SK-N-SH treated with all-trans-retinoic acid at 6 μM for 48 hours (cell line): ENCODE measurements at regions not wholly inside any gene's neighbourhood (a gene's known extent, or its start where the extent isn't known, plus 50 kb on each side); places are given as distances from the start of the nearest gene placed in this dataset.

Experiments used
- ARNTL ChIP-seq: fragments of 450-650 bp; formaldehyde crosslinking; IDR thresholded peaks from 2 replicates; pipeline ENCODE4 v1.5.0; 2020; ENCODE audit warnings: low read depth, mild to moderate bottlenecking, moderate library complexity, borderline replicate concordance
- BACH2 ChIP-seq: fragments of 250-450 bp; sonication (Bioruptor Pico); IDR thresholded peaks from 2 replicates; pipeline ENCODE4 v1.9.0; 2021; ENCODE audit warnings: mild to moderate bottlenecking, borderline replicate concordance
- ISL1 ChIP-seq: fragments of 250-450 bp; sonication (Bioruptor Pico); IDR thresholded peaks from 2 replicates; pipeline ENCODE4 v2.1.2; 2022; ENCODE audit warnings: mild to moderate bottlenecking, moderate library complexity
- PPARA ChIP-seq: fragments of 250-450 bp; sonication (Bioruptor Pico); IDR thresholded peaks from 2 replicates; pipeline ENCODE4 v1.5.0; 2020; ENCODE audit warnings: mild to moderate bottlenecking, borderline replicate concordance
- RARB ChIP-seq: fragments of 250-450 bp; sonication (Bioruptor Pico); IDR thresholded peaks from 2 replicates; pipeline ENCODE4 v1.8.0; 2021; ENCODE audit warnings: mild to moderate bottlenecking, moderate library complexity
- TCF4 ChIP-seq: fragments of 250-450 bp; sonication (Bioruptor Pico); IDR thresholded peaks from 2 replicates; pipeline ENCODE4 v1.8.0; 2021; ENCODE audit warnings: mild to moderate bottlenecking, moderate library complexity, borderline replicate concordance
- TOX ChIP-seq: fragments of 250-450 bp; sonication (Bioruptor Pico); IDR thresholded peaks from 2 replicates; pipeline ENCODE4 v1.8.0; 2021; ENCODE audit warnings: mild to moderate bottlenecking, moderate library complexity, borderline replicate concordance
- ZC3H10 ChIP-seq: fragments of 250-450 bp; sonication (Bioruptor Pico); IDR thresholded peaks from 2 replicates; pipeline ENCODE4 v1.5.1; 2021; ENCODE audit warnings: mild to moderate bottlenecking, moderate library complexity
- ZFP3 ChIP-seq: fragments of 250-450 bp; sonication (Bioruptor Pico); IDR thresholded peaks from 2 replicates; pipeline ENCODE4 v1.5.0; 2020; ENCODE audit warnings: mild to moderate bottlenecking, moderate library complexity
- ZNF70 ChIP-seq: fragments of 450-650 bp; formaldehyde crosslinking; IDR thresholded peaks from 2 replicates; pipeline ENCODE4 v1.5.0; 2020; ENCODE audit warnings: mild to moderate bottlenecking, moderate library complexity
- TF ChIP-seq, protein P1 (sequence below): fragments of 250-450 bp; sonication (Bioruptor Pico); IDR thresholded peaks from 2 replicates; pipeline ENCODE4 v1.5.0; 2020; ENCODE audit warnings: mild to moderate bottlenecking, moderate library complexity
- TF ChIP-seq, protein P2 (sequence below): fragments of 250-450 bp; sonication (Bioruptor Pico); IDR thresholded peaks from 2 replicates; pipeline ENCODE4 v1.5.1; 2021; ENCODE audit warnings: mild to moderate bottlenecking, moderate library complexity
- TF ChIP-seq, protein P3 (sequence below): fragments of 250-450 bp; sonication (Bioruptor Pico); IDR thresholded peaks from 2 replicates; pipeline ENCODE4 v1.5.1; 2020; ENCODE audit warnings: low read depth, mild to moderate bottlenecking, moderate library complexity
- TF ChIP-seq, protein P4 (sequence below): fragments of 250-450 bp; sonication (Bioruptor Pico); IDR thresholded peaks from 2 replicates; pipeline ENCODE4 v1.8.0; 2021; ENCODE audit warnings: low read depth, mild to moderate bottlenecking, moderate library complexity, borderline replicate concordance

DNA sequence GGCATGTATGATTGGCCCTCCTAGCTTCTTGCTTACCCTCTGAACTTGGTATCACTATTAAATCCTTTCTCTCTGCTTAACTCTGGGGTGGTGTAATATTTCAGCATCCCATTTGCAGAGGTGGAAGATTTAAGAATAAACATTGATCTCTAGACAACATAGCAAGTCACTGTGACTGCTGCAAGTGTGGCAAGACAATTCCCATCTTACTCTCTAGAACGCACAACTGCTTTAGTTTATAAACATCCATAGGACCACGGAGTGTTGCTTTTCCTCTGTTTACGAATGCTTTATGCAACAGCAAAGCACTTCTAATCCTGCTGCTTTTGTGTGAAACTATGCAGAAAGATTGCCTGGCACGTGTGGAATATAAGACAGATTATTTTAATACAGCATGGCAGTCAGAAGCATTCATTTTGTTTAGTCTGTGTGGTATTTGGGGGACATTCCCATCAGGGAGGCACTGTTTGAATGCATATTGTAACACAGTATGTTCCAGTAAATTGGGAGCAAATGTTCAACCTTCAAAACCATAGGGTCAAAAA is 338.9 kb upstream of the TMCO5A start:
- TF ChIP-seq TCF4 (CRISPR knock-in tag) (no peak), ZFP3 (no peak), RARB (CRISPR knock-in tag) (no peak), ARNTL (no peak), TOX (CRISPR knock-in tag) (no peak), ZC3H10 (CRISPR knock-in tag) (no peak), ZNF70 (CRISPR knock-in tag) (no peak), PPARA (CRISPR knock-in tag) (no peak), BACH2 (no peak), ISL1 (no peak)
- TF ChIP-seq, protein P1, sequence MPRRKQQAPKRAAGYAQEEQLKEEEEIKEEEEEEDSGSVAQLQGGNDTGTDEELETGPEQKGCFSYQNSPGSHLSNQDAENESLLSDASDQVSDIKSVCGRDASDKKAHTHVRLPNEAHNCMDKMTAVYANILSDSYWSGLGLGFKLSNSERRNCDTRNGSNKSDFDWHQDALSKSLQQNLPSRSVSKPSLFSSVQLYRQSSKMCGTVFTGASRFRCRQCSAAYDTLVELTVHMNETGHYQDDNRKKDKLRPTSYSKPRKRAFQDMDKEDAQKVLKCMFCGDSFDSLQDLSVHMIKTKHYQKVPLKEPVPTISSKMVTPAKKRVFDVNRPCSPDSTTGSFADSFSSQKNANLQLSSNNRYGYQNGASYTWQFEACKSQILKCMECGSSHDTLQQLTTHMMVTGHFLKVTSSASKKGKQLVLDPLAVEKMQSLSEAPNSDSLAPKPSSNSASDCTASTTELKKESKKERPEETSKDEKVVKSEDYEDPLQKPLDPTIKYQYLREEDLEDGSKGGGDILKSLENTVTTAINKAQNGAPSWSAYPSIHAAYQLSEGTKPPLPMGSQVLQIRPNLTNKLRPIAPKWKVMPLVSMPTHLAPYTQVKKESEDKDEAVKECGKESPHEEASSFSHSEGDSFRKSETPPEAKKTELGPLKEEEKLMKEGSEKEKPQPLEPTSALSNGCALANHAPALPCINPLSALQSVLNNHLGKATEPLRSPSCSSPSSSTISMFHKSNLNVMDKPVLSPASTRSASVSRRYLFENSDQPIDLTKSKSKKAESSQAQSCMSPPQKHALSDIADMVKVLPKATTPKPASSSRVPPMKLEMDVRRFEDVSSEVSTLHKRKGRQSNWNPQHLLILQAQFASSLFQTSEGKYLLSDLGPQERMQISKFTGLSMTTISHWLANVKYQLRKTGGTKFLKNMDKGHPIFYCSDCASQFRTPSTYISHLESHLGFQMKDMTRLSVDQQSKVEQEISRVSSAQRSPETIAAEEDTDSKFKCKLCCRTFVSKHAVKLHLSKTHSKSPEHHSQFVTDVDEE (CRISPR knock-in tag): no peak
- TF ChIP-seq, protein P2, sequence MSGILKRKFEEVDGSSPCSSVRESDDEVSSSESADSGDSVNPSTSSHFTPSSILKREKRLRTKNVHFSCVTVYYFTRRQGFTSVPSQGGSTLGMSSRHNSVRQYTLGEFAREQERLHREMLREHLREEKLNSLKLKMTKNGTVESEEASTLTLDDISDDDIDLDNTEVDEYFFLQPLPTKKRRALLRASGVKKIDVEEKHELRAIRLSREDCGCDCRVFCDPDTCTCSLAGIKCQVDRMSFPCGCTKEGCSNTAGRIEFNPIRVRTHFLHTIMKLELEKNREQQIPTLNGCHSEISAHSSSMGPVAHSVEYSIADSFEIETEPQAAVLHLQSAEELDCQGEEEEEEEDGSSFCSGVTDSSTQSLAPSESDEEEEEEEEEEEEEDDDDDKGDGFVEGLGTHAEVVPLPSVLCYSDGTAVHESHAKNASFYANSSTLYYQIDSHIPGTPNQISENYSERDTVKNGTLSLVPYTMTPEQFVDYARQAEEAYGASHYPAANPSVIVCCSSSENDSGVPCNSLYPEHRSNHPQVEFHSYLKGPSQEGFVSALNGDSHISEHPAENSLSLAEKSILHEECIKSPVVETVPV (CRISPR knock-in tag): no peak
- TF ChIP-seq, protein P3, sequence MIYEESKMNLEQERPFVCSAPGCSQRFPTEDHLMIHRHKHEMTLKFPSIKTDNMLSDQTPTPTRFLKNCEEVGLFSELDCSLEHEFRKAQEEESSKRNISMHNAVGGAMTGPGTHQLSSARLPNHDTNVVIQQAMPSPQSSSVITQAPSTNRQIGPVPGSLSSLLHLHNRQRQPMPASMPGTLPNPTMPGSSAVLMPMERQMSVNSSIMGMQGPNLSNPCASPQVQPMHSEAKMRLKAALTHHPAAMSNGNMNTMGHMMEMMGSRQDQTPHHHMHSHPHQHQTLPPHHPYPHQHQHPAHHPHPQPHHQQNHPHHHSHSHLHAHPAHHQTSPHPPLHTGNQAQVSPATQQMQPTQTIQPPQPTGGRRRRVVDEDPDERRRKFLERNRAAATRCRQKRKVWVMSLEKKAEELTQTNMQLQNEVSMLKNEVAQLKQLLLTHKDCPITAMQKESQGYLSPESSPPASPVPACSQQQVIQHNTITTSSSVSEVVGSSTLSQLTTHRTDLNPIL: no peak
- TF ChIP-seq, protein P4, sequence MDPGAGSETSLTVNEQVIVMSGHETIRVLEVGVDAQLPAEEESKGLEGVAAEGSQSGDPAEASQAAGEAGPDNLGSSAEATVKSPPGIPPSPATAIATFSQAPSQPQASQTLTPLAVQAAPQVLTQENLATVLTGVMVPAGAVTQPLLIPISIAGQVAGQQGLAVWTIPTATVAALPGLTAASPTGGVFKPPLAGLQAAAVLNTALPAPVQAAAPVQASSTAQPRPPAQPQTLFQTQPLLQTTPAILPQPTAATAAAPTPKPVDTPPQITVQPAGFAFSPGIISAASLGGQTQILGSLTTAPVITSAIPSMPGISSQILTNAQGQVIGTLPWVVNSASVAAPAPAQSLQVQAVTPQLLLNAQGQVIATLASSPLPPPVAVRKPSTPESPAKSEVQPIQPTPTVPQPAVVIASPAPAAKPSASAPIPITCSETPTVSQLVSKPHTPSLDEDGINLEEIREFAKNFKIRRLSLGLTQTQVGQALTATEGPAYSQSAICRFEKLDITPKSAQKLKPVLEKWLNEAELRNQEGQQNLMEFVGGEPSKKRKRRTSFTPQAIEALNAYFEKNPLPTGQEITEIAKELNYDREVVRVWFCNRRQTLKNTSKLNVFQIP (CRISPR knock-in tag): no peak
